ENCODE measurements at regions not wholly inside any gene's neighbourhood (a gene's known extent, or its start where the extent isn't known, plus 50 kb on each side); places are given as distances from the start of the nearest gene placed in this dataset.

- DNase-seq (ENCODE audit: low read depth, low spot score): no peak
- POLR2A ChIA-PET: no interaction called here
- CTCF ChIA-PET: no interaction called here
- no peak overlapping the region for H3K4me3 ChIP-seq (ENCODE audit: low read depth, low read length)
- no peak for TF ChIP-seq CTCF (IDR thresholded peaks at IDR 0.05; ENCODE audit: insufficient read depth, low read length, missing control alignments)
These were observed 1411.1 kb upstream of the PCDH7 start for GRCh38 chr4:29309050-29309449.

GRCh38 chr4:29310252-29310651, 1409.9 kb upstream of the PCDH7 start:
- ChIA-PET CTCF (no interaction called here), POLR2A (no interaction called here)
- H3K4me3 ChIP-seq (ENCODE audit: low read depth, low read length): no peak overlapping the region
- DNase-seq (ENCODE audit: low read depth, low spot score): no peak
- no peak for TF ChIP-seq CTCF (IDR thresholded peaks at IDR 0.05; ENCODE audit: insufficient read depth, low read length, missing control alignments)

- POLR2A ChIA-PET: no interaction called here
- no peak overlapping the region for H3K4me3 ChIP-seq (ENCODE audit: low read depth, low read length)
- no peak for TF ChIP-seq CTCF (IDR thresholded peaks at IDR 0.05; ENCODE audit: insufficient read depth, low read length, missing control alignments)
- DNase-seq (ENCODE audit: low read depth, low spot score): no peak
- CTCF ChIA-PET: no interaction called here
These were observed 1408.9 kb upstream of the PCDH7 start for GRCh38 chr4:29311247-29311646.

- ChIA-PET POLR2A (no interaction called here), CTCF (no interaction called here)
- no peak for TF ChIP-seq CTCF (IDR thresholded peaks at IDR 0.05; ENCODE audit: insufficient read depth, low read length, missing control alignments)
- H3K4me3 ChIP-seq (ENCODE audit: low read depth, low read length): no peak overlapping the region
- no peak for DNase-seq (ENCODE audit: low read depth, low spot score)
These were observed 1400.4 kb upstream of the PCDH7 start for GRCh38 chr4:29319663-29320340.

- H3K4me3 ChIP-seq (ENCODE audit: low read depth, low read length): no peak overlapping the region
- CTCF ChIA-PET: no interaction called here
- no peak for TF ChIP-seq CTCF (IDR thresholded peaks at IDR 0.05; ENCODE audit: insufficient read depth, low read length, missing control alignments)
- POLR2A ChIA-PET: interaction anchor here (0.6 kb wide), 1 partner anchor 577 kb away, joined by 3 read pairs; no protein-coding TSS in a partner anchor
- no peak for DNase-seq (ENCODE audit: low read depth, low spot score)
These were observed 1399.1 kb upstream of the PCDH7 start for GRCh38 chr4:29320947-29321620.

- ChIA-PET POLR2A (no interaction called here), CTCF (no interaction called here)
- TF ChIP-seq CTCF (IDR thresholded peaks at IDR 0.05; ENCODE audit: insufficient read depth, low read length, missing control alignments): no peak
- no peak overlapping the region for H3K4me3 ChIP-seq (ENCODE audit: low read depth, low read length)
- DNase-seq (ENCODE audit: low read depth, low spot score): no peak
These were observed 1394.2 kb upstream of the PCDH7 start for GRCh38 chr4:29326004-29326403.
